NB4 (cell line): ENCODE measurements at regions not wholly inside any gene's neighbourhood (a gene's known extent, or its start where the extent isn't known, plus 50 kb on each side); places are given as distances from the start of the nearest gene placed in this dataset.

Source experiments
- CTCF ChIP-seq: IDR thresholded peaks from one replicate; pipeline ENCODE4 v1.5.1; 2012; ENCODE audit warnings: low read depth, low read length
- MAX ChIP-seq: IDR thresholded peaks from 2 replicates; pipeline ENCODE4 v1.6.1; 2011; ENCODE audit warnings: low read depth, low read length
- MYC ChIP-seq: IDR thresholded peaks from 2 replicates; pipeline ENCODE4 v1.6.1; 2011; ENCODE audit warnings: low read depth, low read length
- POLR2A ChIP-seq: IDR thresholded peaks from 2 replicates; pipeline ENCODE4 v1.6.1; 2011; ENCODE audit warnings: mild to moderate bottlenecking; ENCODE audit not compliant: insufficient read length; ENCODE audit errors: extremely low read depth

GRCh38 chr6:56364827-56365339, 117.5 kb upstream of the COL21A1 start:
- TF ChIP-seq CTCF, result no peak
- no peak for TF ChIP-seq POLR2A
- TF ChIP-seq MAX, result no peak
- TF ChIP-seq MYC, result no peak
